NB4 (cell line): ENCODE measurements at regions not wholly inside any gene's neighbourhood (a gene's known extent, or its start where the extent isn't known, plus 50 kb on each side); places are given as distances from the start of the nearest gene placed in this dataset.

Source experiments
- MAX ChIP-seq: IDR thresholded peaks from 2 replicates; pipeline ENCODE4 v1.6.1; 2011; ENCODE audit warnings: low read depth, low read length
- TF ChIP-seq, protein P1 (sequence below): IDR thresholded peaks from one replicate; pipeline ENCODE4 v1.5.1; 2012; ENCODE audit warnings: low read depth, low read length

GRCh38 chr11:41878095-41878494 is 418.6 kb upstream of the LRRC4C start:
- TF ChIP-seq MAX, result no peak
- TF ChIP-seq, protein P1, sequence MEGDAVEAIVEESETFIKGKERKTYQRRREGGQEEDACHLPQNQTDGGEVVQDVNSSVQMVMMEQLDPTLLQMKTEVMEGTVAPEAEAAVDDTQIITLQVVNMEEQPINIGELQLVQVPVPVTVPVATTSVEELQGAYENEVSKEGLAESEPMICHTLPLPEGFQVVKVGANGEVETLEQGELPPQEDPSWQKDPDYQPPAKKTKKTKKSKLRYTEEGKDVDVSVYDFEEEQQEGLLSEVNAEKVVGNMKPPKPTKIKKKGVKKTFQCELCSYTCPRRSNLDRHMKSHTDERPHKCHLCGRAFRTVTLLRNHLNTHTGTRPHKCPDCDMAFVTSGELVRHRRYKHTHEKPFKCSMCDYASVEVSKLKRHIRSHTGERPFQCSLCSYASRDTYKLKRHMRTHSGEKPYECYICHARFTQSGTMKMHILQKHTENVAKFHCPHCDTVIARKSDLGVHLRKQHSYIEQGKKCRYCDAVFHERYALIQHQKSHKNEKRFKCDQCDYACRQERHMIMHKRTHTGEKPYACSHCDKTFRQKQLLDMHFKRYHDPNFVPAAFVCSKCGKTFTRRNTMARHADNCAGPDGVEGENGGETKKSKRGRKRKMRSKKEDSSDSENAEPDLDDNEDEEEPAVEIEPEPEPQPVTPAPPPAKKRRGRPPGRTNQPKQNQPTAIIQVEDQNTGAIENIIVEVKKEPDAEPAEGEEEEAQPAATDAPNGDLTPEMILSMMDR, result no peak
